Liver (tissue), 8 donors: ENCODE measurements at regions not wholly inside any gene's neighbourhood (a gene's known extent, or its start where the extent isn't known, plus 50 kb on each side); places are given as distances from the start of the nearest gene placed in this dataset.

Source experiments
- DNase-seq: peaks from one replicate; pipeline ENCODE4 v3.0.0-alpha.2; 2017; ENCODE audit warnings: low spot score
- H3K27ac ChIP-seq, 2 donors: one replicate each; pipeline ENCODE4 v1.7.0; 2013; ENCODE audit warnings: inconsistent platforms in 2 of 2, low read length in 2 of 2, control low read depth in 1 of 2, low read depth in 1 of 2, mild to moderate bottlenecking in 1 of 2
- H3K27me3 ChIP-seq, 4 donors: one replicate each; pipeline versions ENCODE4 v1.6.1 to v1.7.0; 2013; ENCODE audit warnings: low read length in 3 of 4, inconsistent platforms in 1 of 4, mild to moderate bottlenecking in 1 of 4, moderate library complexity in 1 of 4; ENCODE audit not compliant: control insufficient read depth in 4 of 4, insufficient read depth in 4 of 4
- H3K36me3 ChIP-seq, 4 donors: one replicate each; pipeline versions ENCODE4 v1.6.1 to v1.7.0; 2013; ENCODE audit warnings: low read length in 3 of 4, mild to moderate bottlenecking in 3 of 4, low read depth in 1 of 4, moderate library complexity in 1 of 4; ENCODE audit not compliant: control insufficient read depth in 4 of 4, insufficient read depth in 3 of 4
- H3K4me1 ChIP-seq, 4 donors: one replicate each; pipeline versions ENCODE4 v1.6.1 to v1.7.0; 2013; ENCODE audit warnings: low read length in 3 of 4, mild to moderate bottlenecking in 3 of 4, moderate library complexity in 1 of 4; ENCODE audit not compliant: control insufficient read depth in 4 of 4, insufficient read depth in 4 of 4
- H3K4me3 ChIP-seq, 3 donors: one replicate each; pipeline versions ENCODE4 v1.6.1 to v1.7.0; 2013; ENCODE audit warnings: low read length in 3 of 3, control low read depth in 1 of 3, low read depth in 1 of 3, mild to moderate bottlenecking in 1 of 3
- H3K9ac ChIP-seq, 2 donors: one replicate each; pipeline ENCODE4 v1.7.0; 2013; ENCODE audit warnings: low read length in 2 of 2, mild to moderate bottlenecking in 2 of 2, moderate library complexity in 2 of 2, control low read depth in 1 of 2, low read depth in 1 of 2
- H3K9me3 ChIP-seq, 4 donors: one replicate each; pipeline versions ENCODE4 v1.6.1 to v1.7.0; 2013; ENCODE audit warnings: low read length in 3 of 4; ENCODE audit not compliant: control insufficient read depth in 4 of 4
- FOXA2 ChIP-seq: IDR thresholded peaks from 2 replicates; pipeline ENCODE4 v1.6.1; 2016; ENCODE audit warnings: antibody characterized with exemption
- GABPA ChIP-seq, 2 donors: IDR thresholded peaks in 1 of 2; conservative IDR thresholded peaks in 1 of 2; 2 replicates each; pipeline ENCODE4 v1.6.1; 2016; ENCODE audit warnings: antibody characterized with exemption in 2 of 2, mild to moderate bottlenecking in 1 of 2, moderate library complexity in 1 of 2
- HNF4A ChIP-seq, 2 donors: conservative IDR thresholded peaks; 2 replicates each; pipeline ENCODE4 v1.6.1; 2016; ENCODE audit warnings: antibody characterized with exemption in 2 of 2, mild to moderate bottlenecking in 2 of 2
- JUND ChIP-seq, 2 donors: IDR thresholded peaks; 2 replicates each; pipeline ENCODE4 v1.6.1; 2016; ENCODE audit warnings: antibody characterized with exemption in 2 of 2
- RAD21 ChIP-seq, 2 donors: IDR thresholded peaks; 2 replicates each; pipeline ENCODE4 v1.6.1; 2016; ENCODE audit warnings: antibody characterized with exemption in 2 of 2, mild to moderate bottlenecking in 2 of 2
- RXRA ChIP-seq, 2 donors: IDR thresholded peaks; 2 replicates each; pipeline ENCODE4 v1.6.1; 2017 to 2018; ENCODE audit warnings: antibody characterized with exemption in 2 of 2, mild to moderate bottlenecking in 1 of 2
- SP1 ChIP-seq: IDR thresholded peaks from 2 replicates; pipeline ENCODE4 v1.6.1; 2018; ENCODE audit warnings: antibody characterized with exemption, mild to moderate bottlenecking
- TAF1 ChIP-seq: conservative IDR thresholded peaks from 2 replicates; pipeline ENCODE4 v1.6.1; 2016; ENCODE audit warnings: antibody characterized with exemption, mild to moderate bottlenecking
- WGBS: extraction: QIAGEN DNeasy Blood & Tissue Kit; methylation state at CpG from one replicate; pipeline ENCODE4 v1.1.7; 2013; 5-methylcytosine and 5-hydroxymethylcytosine counted together
- TF ChIP-seq, protein P1 (sequence below): IDR thresholded peaks from 2 replicates; pipeline ENCODE4 v1.6.1; 2016; ENCODE audit warnings: antibody characterized with exemption
- TF ChIP-seq, protein P2 (sequence below): fragments of 150-350 bp; IDR thresholded peaks from 2 replicates; pipeline ENCODE4 v1.5.1; 2017; ENCODE audit warnings: improper control_type of control experiment, low read depth, low read length; ENCODE audit not compliant: missing input control
- TF ChIP-seq, protein P3 (sequence below): IDR thresholded peaks from 2 replicates; pipeline ENCODE4 v1.6.1; 2016; ENCODE audit warnings: antibody characterized with exemption
- TF ChIP-seq, protein P4 (sequence below): IDR thresholded peaks from 2 replicates; pipeline ENCODE4 v1.6.1; 2016; ENCODE audit warnings: antibody characterized with exemption, mild to moderate bottlenecking
- donor health status: healthy.
- donor health status: healthy.
- donor health status: healthy.
- donor health status: healthy.
- donor health status: healthy.

DNA sequence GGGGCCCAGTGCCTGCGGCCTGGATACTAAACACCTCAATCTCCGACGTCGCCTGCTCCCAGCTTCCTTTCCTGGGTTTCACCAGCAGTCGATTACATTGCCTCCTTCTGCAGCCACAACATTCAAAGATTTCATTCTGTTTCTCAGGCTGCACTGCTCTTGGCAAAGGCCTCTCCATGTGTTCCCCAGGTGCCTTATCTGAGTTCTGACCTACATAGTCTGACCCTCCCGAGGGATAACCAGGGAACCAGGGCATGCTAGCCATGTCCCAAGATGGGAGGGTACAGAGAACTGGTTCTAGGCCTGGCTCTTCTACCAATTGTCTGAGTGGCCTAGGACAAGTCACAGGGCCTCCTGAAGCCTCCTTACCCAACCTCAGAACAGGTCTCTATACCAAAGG lies 62.2 kb upstream of the ACSL1 start:
- peak overlapping the region in 1 of 2 donors; percentile 23 for H3K9ac ChIP-seq
- TF ChIP-seq RAD21 (IDR thresholded peaks at IDR 0.05), result no peak
- TF ChIP-seq, protein P1, sequence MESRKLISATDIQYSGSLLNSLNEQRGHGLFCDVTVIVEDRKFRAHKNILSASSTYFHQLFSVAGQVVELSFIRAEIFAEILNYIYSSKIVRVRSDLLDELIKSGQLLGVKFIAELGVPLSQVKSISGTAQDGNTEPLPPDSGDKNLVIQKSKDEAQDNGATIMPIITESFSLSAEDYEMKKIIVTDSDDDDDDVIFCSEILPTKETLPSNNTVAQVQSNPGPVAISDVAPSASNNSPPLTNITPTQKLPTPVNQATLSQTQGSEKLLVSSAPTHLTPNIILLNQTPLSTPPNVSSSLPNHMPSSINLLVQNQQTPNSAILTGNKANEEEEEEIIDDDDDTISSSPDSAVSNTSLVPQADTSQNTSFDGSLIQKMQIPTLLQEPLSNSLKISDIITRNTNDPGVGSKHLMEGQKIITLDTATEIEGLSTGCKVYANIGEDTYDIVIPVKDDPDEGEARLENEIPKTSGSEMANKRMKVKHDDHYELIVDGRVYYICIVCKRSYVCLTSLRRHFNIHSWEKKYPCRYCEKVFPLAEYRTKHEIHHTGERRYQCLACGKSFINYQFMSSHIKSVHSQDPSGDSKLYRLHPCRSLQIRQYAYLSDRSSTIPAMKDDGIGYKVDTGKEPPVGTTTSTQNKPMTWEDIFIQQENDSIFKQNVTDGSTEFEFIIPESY, result no peak
- no peaks in the 10 kb centered on the region for H3K36me3 ChIP-seq
- no peak for DNase-seq
- H3K9me3 ChIP-seq, result no peaks in the 10 kb centered on the region
- no peaks in the 10 kb centered on the region for H3K27me3 ChIP-seq
- 67% methylated on average over 6 of the region's 6 CpGs for WGBS
- no peak overlapping the region for H3K4me3 ChIP-seq
- peak overlapping the region; percentile 73 to 77 for H3K27ac ChIP-seq
- H3K4me1 ChIP-seq, result peaks cover 22 to 89% (median 73%) of the 10 kb centered on the region in 4 donors

DNA sequence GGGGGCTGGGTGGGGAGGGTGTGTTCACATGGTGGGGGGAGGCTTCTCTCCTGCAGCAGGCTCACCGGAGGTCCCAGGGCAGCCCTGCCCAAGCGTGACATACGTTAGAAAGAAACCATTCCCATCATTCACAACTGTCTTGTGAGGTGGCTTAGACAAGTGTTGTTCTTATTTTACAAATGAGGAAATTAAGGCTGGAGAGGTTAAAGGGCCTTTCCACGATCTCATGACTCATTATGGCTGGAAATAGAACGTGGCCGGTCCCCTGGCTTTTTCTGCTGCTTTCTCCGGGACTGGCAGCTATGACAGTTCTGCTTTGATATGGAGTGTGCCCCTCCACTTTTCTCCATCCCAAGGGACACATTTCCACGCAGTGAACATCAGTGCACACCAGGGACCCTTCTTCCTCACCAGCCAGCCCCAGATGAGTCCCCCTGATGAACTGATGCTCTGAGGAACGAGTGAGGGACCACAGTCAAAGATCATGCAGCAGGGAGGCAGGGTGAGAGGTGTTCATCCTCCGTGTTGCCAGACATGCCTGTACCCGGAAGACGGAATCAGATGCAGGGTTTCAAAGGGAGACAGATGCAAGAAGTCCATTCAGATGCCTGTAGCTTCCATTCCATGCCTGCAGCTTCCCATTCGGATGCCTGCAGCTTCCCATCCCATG lies 64.0 kb upstream of the ACSL1 start:
- Histone ChIP-seq H3K4me1 (peaks cover 16 to 89% (median 72%) of the 10 kb centered on the region in 4 donors), H3K9ac (no peak overlapping the region), H3K27me3 (no peaks in the 10 kb centered on the region), H3K9me3 (no peaks in the 10 kb centered on the region), H3K27ac (no peak overlapping the region), H3K4me3 (no peak overlapping the region), H3K36me3 (no peaks in the 10 kb centered on the region)
- no peak for TF ChIP-seq TAF1
- TF ChIP-seq SP1, result no peak
- TF ChIP-seq, protein P2, sequence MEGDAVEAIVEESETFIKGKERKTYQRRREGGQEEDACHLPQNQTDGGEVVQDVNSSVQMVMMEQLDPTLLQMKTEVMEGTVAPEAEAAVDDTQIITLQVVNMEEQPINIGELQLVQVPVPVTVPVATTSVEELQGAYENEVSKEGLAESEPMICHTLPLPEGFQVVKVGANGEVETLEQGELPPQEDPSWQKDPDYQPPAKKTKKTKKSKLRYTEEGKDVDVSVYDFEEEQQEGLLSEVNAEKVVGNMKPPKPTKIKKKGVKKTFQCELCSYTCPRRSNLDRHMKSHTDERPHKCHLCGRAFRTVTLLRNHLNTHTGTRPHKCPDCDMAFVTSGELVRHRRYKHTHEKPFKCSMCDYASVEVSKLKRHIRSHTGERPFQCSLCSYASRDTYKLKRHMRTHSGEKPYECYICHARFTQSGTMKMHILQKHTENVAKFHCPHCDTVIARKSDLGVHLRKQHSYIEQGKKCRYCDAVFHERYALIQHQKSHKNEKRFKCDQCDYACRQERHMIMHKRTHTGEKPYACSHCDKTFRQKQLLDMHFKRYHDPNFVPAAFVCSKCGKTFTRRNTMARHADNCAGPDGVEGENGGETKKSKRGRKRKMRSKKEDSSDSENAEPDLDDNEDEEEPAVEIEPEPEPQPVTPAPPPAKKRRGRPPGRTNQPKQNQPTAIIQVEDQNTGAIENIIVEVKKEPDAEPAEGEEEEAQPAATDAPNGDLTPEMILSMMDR, result no peak
- TF ChIP-seq, protein P3, sequence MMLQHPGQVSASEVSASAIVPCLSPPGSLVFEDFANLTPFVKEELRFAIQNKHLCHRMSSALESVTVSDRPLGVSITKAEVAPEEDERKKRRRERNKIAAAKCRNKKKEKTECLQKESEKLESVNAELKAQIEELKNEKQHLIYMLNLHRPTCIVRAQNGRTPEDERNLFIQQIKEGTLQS, result no peak
- no peak for TF ChIP-seq JUND (IDR thresholded peaks at IDR 0.05)
- TF ChIP-seq, protein P4, sequence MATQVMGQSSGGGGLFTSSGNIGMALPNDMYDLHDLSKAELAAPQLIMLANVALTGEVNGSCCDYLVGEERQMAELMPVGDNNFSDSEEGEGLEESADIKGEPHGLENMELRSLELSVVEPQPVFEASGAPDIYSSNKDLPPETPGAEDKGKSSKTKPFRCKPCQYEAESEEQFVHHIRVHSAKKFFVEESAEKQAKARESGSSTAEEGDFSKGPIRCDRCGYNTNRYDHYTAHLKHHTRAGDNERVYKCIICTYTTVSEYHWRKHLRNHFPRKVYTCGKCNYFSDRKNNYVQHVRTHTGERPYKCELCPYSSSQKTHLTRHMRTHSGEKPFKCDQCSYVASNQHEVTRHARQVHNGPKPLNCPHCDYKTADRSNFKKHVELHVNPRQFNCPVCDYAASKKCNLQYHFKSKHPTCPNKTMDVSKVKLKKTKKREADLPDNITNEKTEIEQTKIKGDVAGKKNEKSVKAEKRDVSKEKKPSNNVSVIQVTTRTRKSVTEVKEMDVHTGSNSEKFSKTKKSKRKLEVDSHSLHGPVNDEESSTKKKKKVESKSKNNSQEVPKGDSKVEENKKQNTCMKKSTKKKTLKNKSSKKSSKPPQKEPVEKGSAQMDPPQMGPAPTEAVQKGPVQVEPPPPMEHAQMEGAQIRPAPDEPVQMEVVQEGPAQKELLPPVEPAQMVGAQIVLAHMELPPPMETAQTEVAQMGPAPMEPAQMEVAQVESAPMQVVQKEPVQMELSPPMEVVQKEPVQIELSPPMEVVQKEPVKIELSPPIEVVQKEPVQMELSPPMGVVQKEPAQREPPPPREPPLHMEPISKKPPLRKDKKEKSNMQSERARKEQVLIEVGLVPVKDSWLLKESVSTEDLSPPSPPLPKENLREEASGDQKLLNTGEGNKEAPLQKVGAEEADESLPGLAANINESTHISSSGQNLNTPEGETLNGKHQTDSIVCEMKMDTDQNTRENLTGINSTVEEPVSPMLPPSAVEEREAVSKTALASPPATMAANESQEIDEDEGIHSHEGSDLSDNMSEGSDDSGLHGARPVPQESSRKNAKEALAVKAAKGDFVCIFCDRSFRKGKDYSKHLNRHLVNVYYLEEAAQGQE, result no peak
- no peak for TF ChIP-seq RXRA (IDR thresholded peaks at IDR 0.05)
- no peak for TF ChIP-seq HNF4A (conservative IDR thresholded peaks at IDR 0.05)
- no peak for TF ChIP-seq FOXA2
- TF ChIP-seq GABPA (IDR thresholded peaks at IDR 0.05 in 1 of 2, conservative IDR thresholded peaks at IDR 0.05 in 1 of 2), result no peak
- TF ChIP-seq, protein P1, result no peak
- DNase-seq, result no peak
- WGBS, result 85% methylated on average over 13 of the region's 13 CpGs
